Astrocyte (in vitro differentiated cells and primary cell): ENCODE measurements at regions not wholly inside any gene's neighbourhood (a gene's known extent, or its start where the extent isn't known, plus 50 kb on each side); places are given as distances from the start of the nearest gene placed in this dataset.

Experiments
- DNase-seq: peaks from one replicate; pipeline ENCODE4 v3.0.0-alpha.2; 2010; ENCODE audit warnings: low read depth
- FAIRE-seq: peaks from 2 replicates; lab custom pipeline; 2011; peaks lifted over from hg19 to GRCh38; lab: Jason Lieb, UNC
- H2AFZ ChIP-seq: 2 replicates; pipeline ENCODE4 v1.6.0; 2012; ENCODE audit warnings: low read depth, low read length, inconsistent platforms
- H3K27ac ChIP-seq: 2 replicates; pipeline ENCODE4 v1.5.1; 2011; ENCODE audit warnings: low read depth, low read length, inconsistent platforms
- H3K27me3 ChIP-seq: 2 replicates; pipeline ENCODE4 v1.6.0; 2011; ENCODE audit warnings: low read length, inconsistent platforms; ENCODE audit not compliant: insufficient read depth
- H3K36me3 ChIP-seq: 2 replicates; pipeline ENCODE4 v1.5.1; 2011; ENCODE audit warnings: low read length, inconsistent platforms; ENCODE audit not compliant: insufficient read depth
- H3K4me1 ChIP-seq: 2 replicates; pipeline ENCODE4 v1.5.1; 2011; ENCODE audit warnings: low read length, inconsistent platforms; ENCODE audit not compliant: insufficient read depth
- H3K4me2 ChIP-seq: 2 replicates; pipeline ENCODE4 v1.6.0; 2012; ENCODE audit warnings: low read length, inconsistent platforms
- H3K4me3 ChIP-seq: 2 replicates; pipeline ENCODE4 v1.5.1; 2011; ENCODE audit warnings: low read depth, mild to moderate bottlenecking, low read length, inconsistent platforms; ENCODE audit not compliant: insufficient read depth
- H3K79me2 ChIP-seq: 2 replicates; pipeline ENCODE4 v1.6.0; 2012; ENCODE audit warnings: mild to moderate bottlenecking, low read length, inconsistent platforms; ENCODE audit not compliant: insufficient read depth
- H3K9ac ChIP-seq: 2 replicates; pipeline ENCODE4 v1.6.0; 2012; ENCODE audit warnings: mild to moderate bottlenecking, low read length, inconsistent platforms
- H3K9me3 ChIP-seq: 2 replicates; pipeline ENCODE4 v1.5.1; 2012; ENCODE audit warnings: low read depth, mild to moderate bottlenecking, low read length, inconsistent platforms; ENCODE audit not compliant: insufficient read depth
- H4K20me1 ChIP-seq: 2 replicates; pipeline ENCODE4 v1.6.0; 2012; ENCODE audit warnings: low read length, inconsistent platforms; ENCODE audit not compliant: insufficient read depth
- H3K27ac Mint-ChIP-seq: one replicate; pipeline ENCODE4 v1.8.0; 2021; ENCODE audit warnings: mild to moderate bottlenecking, mixed read lengths; ENCODE audit not compliant: unreplicated experiment
- H3K27me3 Mint-ChIP-seq: one replicate; pipeline ENCODE4 v1.8.0; 2021; ENCODE audit warnings: low read depth, mixed read lengths; ENCODE audit not compliant: unreplicated experiment
- H3K36me3 Mint-ChIP-seq: one replicate; pipeline ENCODE4 v1.8.0; 2021; ENCODE audit warnings: low read depth, mixed read lengths; ENCODE audit not compliant: unreplicated experiment
- H3K4me1 Mint-ChIP-seq: one replicate; pipeline ENCODE4 v1.8.0; 2021; ENCODE audit warnings: low read depth, mixed read lengths; ENCODE audit not compliant: unreplicated experiment
- H3K4me3 Mint-ChIP-seq: one replicate; pipeline ENCODE4 v1.8.0; 2021; ENCODE audit warnings: mild to moderate bottlenecking, moderate library complexity, mixed read lengths; ENCODE audit not compliant: unreplicated experiment
- H3K9me3 Mint-ChIP-seq: one replicate; pipeline ENCODE4 v1.8.0; 2021; ENCODE audit warnings: mild to moderate bottlenecking, mixed read lengths; ENCODE audit not compliant: unreplicated experiment
- EZH2 ChIP-seq: IDR thresholded peaks from 2 replicates; pipeline ENCODE4 v1.6.1; 2012; ENCODE audit warnings: mild to moderate bottlenecking, low read length, inconsistent platforms; ENCODE audit not compliant: insufficient read depth
- TF ChIP-seq, protein P1 (sequence below): IDR thresholded peaks from 2 replicates; pipeline ENCODE4 v1.5.1; 2011; ENCODE audit warnings: low read depth, mild to moderate bottlenecking, inconsistent platforms, low read length, moderate library complexity; ENCODE audit not compliant: insufficient read depth

DNA sequence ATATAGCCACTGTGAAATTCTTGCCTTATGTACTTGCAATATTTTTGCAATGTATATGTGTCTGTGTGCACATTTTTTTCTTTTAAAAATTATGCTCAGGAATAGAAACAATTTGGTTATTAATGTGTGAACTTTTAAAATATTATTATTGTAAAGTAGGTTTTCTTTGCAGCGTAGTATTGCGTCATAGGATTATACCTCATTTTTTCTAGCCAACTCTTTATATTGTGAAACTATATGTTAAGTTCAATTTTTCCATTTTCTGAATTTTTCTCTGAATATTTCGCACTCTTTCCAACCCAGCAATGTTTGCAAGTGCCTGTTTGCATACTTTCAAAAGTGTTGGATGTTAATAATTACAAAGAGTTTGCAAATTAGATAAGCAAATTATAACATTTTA is 471.6 kb upstream of the LMO3 start:
- FAIRE-seq (no peak), DNase-seq (no peak)
- Histone ChIP-seq H3K79me2 (no peaks in the 10 kb centered on the region), H4K20me1 (no peaks in the 10 kb centered on the region), H3K36me3 (no peaks in the 10 kb centered on the region), H3K4me1 (peaks cover 11% of the 10 kb centered on the region), H3K4me2 (no peak overlapping the region), H3K4me3 (no peak overlapping the region), H3K9me3 (no peaks in the 10 kb centered on the region), H3K27ac (no peak overlapping the region), H3K9ac (no peak overlapping the region), H2AFZ (no peak overlapping the region), H3K27me3 (no peaks in the 10 kb centered on the region)
- Mint-ChIP-seq H3K9me3 (no peaks in the 10 kb centered on the region), H3K4me3 (no peak overlapping the region), H3K4me1 (peaks cover 15% of the 10 kb centered on the region), H3K27ac (no peak overlapping the region), H3K27me3 (no peaks in the 10 kb centered on the region), H3K36me3 (no peaks in the 10 kb centered on the region)
- no peak for TF ChIP-seq EZH2

DNA sequence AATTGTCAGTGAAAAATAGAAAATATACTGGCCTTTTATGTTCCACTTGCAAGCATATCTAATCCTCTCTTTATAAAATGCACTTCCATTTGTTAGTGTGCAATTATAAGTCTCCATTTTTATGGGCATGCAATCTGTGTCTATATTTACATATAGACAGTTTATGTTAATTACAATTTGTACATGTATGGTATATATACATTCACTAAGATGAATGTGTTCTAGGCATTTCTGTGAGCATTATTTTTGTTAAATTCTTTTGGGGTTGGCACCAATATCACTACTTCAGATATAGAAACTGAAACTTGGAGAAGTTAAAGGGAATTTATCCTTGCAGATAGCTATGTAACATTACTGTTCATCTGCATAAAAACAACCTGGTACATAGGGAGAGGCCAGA is 470.8 kb upstream of the LMO3 start:
- H3K4me3 ChIP-seq = no peak overlapping the region
- H3K36me3 Mint-ChIP-seq = no peaks in the 10 kb centered on the region
- no peak overlapping the region for H3K4me3 Mint-ChIP-seq
- no peaks in the 10 kb centered on the region for H3K9me3 ChIP-seq
- DNase-seq = no peak
- H3K9ac ChIP-seq = no peak overlapping the region
- H3K27me3 ChIP-seq = no peaks in the 10 kb centered on the region
- no peaks in the 10 kb centered on the region for H4K20me1 ChIP-seq
- H3K4me2 ChIP-seq = no peak overlapping the region
- no peak overlapping the region for H3K27ac ChIP-seq
- no peak overlapping the region for H2AFZ ChIP-seq
- H3K27ac Mint-ChIP-seq = no peak overlapping the region
- no peaks in the 10 kb centered on the region for H3K27me3 Mint-ChIP-seq
- TF ChIP-seq, protein P1, sequence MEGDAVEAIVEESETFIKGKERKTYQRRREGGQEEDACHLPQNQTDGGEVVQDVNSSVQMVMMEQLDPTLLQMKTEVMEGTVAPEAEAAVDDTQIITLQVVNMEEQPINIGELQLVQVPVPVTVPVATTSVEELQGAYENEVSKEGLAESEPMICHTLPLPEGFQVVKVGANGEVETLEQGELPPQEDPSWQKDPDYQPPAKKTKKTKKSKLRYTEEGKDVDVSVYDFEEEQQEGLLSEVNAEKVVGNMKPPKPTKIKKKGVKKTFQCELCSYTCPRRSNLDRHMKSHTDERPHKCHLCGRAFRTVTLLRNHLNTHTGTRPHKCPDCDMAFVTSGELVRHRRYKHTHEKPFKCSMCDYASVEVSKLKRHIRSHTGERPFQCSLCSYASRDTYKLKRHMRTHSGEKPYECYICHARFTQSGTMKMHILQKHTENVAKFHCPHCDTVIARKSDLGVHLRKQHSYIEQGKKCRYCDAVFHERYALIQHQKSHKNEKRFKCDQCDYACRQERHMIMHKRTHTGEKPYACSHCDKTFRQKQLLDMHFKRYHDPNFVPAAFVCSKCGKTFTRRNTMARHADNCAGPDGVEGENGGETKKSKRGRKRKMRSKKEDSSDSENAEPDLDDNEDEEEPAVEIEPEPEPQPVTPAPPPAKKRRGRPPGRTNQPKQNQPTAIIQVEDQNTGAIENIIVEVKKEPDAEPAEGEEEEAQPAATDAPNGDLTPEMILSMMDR = no peak
- TF ChIP-seq EZH2 = no peak
- FAIRE-seq = no peak
- peaks cover 11% of the 10 kb centered on the region for H3K4me1 ChIP-seq
- H3K9me3 Mint-ChIP-seq = no peaks in the 10 kb centered on the region
- no peaks in the 10 kb centered on the region for H3K79me2 ChIP-seq
- H3K36me3 ChIP-seq = no peaks in the 10 kb centered on the region
- peaks cover 14% of the 10 kb centered on the region for H3K4me1 Mint-ChIP-seq

DNA sequence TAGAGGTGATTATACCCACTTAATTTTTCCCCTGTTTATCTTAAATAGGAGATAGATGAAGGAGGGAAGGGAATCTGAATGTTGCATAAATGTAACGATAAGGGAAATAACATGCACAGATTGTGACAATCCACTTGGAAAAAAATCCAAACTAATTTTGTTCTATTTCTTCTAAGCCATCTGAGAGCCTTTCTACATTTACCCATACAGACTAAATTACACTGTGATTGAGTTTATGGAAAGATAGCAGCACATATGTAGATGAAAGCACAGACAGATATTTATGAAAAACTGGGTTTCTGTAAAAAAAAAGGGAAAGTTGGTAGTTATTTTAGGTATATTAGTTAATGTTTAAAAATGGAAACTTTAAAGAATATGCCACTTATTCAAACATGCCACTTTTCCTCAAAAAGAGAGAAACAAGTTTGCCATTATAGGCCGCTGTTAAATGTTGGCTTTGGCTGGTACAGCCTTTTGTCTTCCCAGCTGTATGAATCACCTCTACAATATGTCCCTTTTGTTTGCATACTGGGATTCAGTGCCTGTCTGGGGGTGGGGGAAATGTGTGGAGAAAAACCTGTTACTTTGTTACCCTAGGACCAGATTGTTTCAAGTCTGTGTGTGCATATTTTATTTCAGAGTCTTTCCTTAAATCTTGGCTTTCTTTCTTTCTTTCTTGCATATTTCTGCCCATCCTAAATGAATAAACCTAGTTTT is 470.2 kb upstream of the LMO3 start:
- Mint-ChIP-seq H3K27me3 (no peaks in the 10 kb centered on the region), H3K27ac (no peak overlapping the region), H3K36me3 (no peaks in the 10 kb centered on the region), H3K4me3 (no peak overlapping the region), H3K4me1 (peaks cover 12% of the 10 kb centered on the region), H3K9me3 (no peaks in the 10 kb centered on the region)
- peaks cover 11% of the 10 kb centered on the region for H3K4me1 ChIP-seq
- no peaks in the 10 kb centered on the region for H3K9me3 ChIP-seq
- no peak overlapping the region for H3K9ac ChIP-seq
- peak overlapping the region; percentile 36 for H3K4me2 ChIP-seq
- no peak for TF ChIP-seq EZH2
- TF ChIP-seq, protein P1 = no peak
- H3K36me3 ChIP-seq = no peaks in the 10 kb centered on the region
- no peaks in the 10 kb centered on the region for H3K27me3 ChIP-seq
- no peak overlapping the region for H3K4me3 ChIP-seq
- H3K27ac ChIP-seq = no peak overlapping the region
- FAIRE-seq = no peak
- no peak overlapping the region for H2AFZ ChIP-seq
- H3K79me2 ChIP-seq = no peaks in the 10 kb centered on the region
- no peaks in the 10 kb centered on the region for H4K20me1 ChIP-seq
- peak; percentile 4 for DNase-seq
